GM23338 (cell line): ENCODE measurements at regions not wholly inside any gene's neighbourhood (a gene's known extent, or its start where the extent isn't known, plus 50 kb on each side); places are given as distances from the start of the nearest gene placed in this dataset.
"Not testable (repeated sequence)": the region's sequence is repeated elsewhere in the genome, so short reads cannot be mapped to it uniquely, and the experiment has no call there.

Source experiments
- ATAC-seq: fragments of 200-7000 bp; cut with Tn5 transposase; 3 replicates; pipeline ENCODE4 v1.9.1; 2020
- DNase-seq: peaks from one replicate; pipeline ENCODE4 v3.0.0-alpha.2; 2015; ENCODE audit warnings: low spot score
- H2AFZ ChIP-seq: fragments of 200-600 bp; sonication (generic); 2 replicates; pipeline ENCODE4 v1.8.0; 2016; ENCODE audit warnings: antibody characterized with exemption, mild to moderate bottlenecking, moderate library complexity
- H3F3A ChIP-seq: fragments of 200-600 bp; sonication (generic); replicated peaks from 2 replicates; pipeline ENCODE4 v1.8.0; 2017; ENCODE audit warnings: antibody characterized with exemption, mixed run types, low read depth
- H3K27ac ChIP-seq: fragments of 200-600 bp; sonication (generic); 2 replicates; pipeline ENCODE4 v1.6.1; 2016; ENCODE audit warnings: low read depth
- H3K27me3 ChIP-seq: fragments of 200-600 bp; sonication (generic); 2 replicates; pipeline ENCODE4 v1.8.0; 2016; ENCODE audit warnings: mild to moderate bottlenecking, mixed run types, moderate library complexity; ENCODE audit not compliant: insufficient read depth
- H3K36me3 ChIP-seq: fragments of 200-600 bp; sonication (generic); 2 replicates; pipeline ENCODE4 v1.8.0; 2016; ENCODE audit warnings: mild to moderate bottlenecking; ENCODE audit not compliant: insufficient read depth
- H3K4me1 ChIP-seq: fragments of 200-600 bp; sonication (generic); 2 replicates; pipeline ENCODE4 v1.8.0; 2016; ENCODE audit warnings: mild to moderate bottlenecking, moderate library complexity; ENCODE audit not compliant: insufficient read depth
- H3K4me2 ChIP-seq: fragments of 200-600 bp; sonication (generic); 2 replicates; pipeline ENCODE4 v1.7.1; 2017; ENCODE audit warnings: mixed run types
- H3K4me3 ChIP-seq: fragments of 200-600 bp; sonication (generic); 2 replicates; pipeline ENCODE4 v1.6.1; 2016; ENCODE audit warnings: mixed run types
- H3K79me2 ChIP-seq: fragments of 200-600 bp; sonication (generic); replicated peaks from 2 replicates; pipeline ENCODE4 v1.8.0; 2017; ENCODE audit warnings: mild to moderate bottlenecking; ENCODE audit not compliant: insufficient read depth
- H3K9me2 ChIP-seq: fragments of 200-600 bp; sonication (generic); 2 replicates; pipeline ENCODE4 v1.8.0; 2017; ENCODE audit not compliant: insufficient read depth
- H4K20me1 ChIP-seq: fragments of 200-600 bp; sonication (generic); replicated peaks from 2 replicates; pipeline ENCODE4 v1.8.0; 2017; ENCODE audit warnings: mild to moderate bottlenecking; ENCODE audit not compliant: insufficient read depth
- H3K27ac Mint-ChIP-seq: 2 replicates; pipeline ENCODE4 v1.8.0; 2020; ENCODE audit warnings: inconsistent platforms, mild to moderate bottlenecking, moderate library complexity, mixed read lengths
- H3K27me3 Mint-ChIP-seq: 3 replicates; pipeline ENCODE4 v1.8.0; 2022; ENCODE audit warnings: low read depth, mild to moderate bottlenecking, moderate library complexity, mixed read lengths, inconsistent platforms; ENCODE audit not compliant: insufficient read depth, poor library complexity
- H3K36me3 Mint-ChIP-seq: 3 replicates; pipeline ENCODE4 v1.8.0; 2021; ENCODE audit warnings: low read depth, mild to moderate bottlenecking, inconsistent platforms, moderate library complexity, mixed read lengths
- H3K4me1 Mint-ChIP-seq: 3 replicates; pipeline ENCODE4 v1.8.0; 2020; ENCODE audit warnings: mild to moderate bottlenecking, inconsistent platforms, mixed read lengths
- H3K4me3 Mint-ChIP-seq: 3 replicates; pipeline ENCODE4 v1.8.0; 2021; ENCODE audit warnings: moderate library complexity, mild to moderate bottlenecking, inconsistent platforms, mixed read lengths
- H3K9me3 Mint-ChIP-seq: 3 replicates; pipeline ENCODE4 v1.8.0; 2020; ENCODE audit warnings: moderate library complexity, mild to moderate bottlenecking, inconsistent platforms, mixed read lengths

GRCh38 chr17:21848510-21848909 is 156.2 kb downstream of the KCNJ18 start:
- not testable (repeated sequence) for H3K36me3 ChIP-seq, H3K4me3 Mint-ChIP-seq, H3K27me3 Mint-ChIP-seq, DNase-seq, ATAC-seq, H3K4me1 Mint-ChIP-seq, H3K9me2 ChIP-seq, H3K27ac Mint-ChIP-seq, H3K27me3 ChIP-seq, H3K4me2 ChIP-seq, H2AFZ ChIP-seq, H3K4me3 ChIP-seq, H3F3A ChIP-seq, H3K79me2 ChIP-seq, H4K20me1 ChIP-seq, H3K27ac ChIP-seq, H3K4me1 ChIP-seq
- peaks cover 28% of the 10 kb centered on the region for H3K36me3 Mint-ChIP-seq
- peaks cover 19% of the 10 kb centered on the region; the same call in 2 of the 3 replicates for H3K9me3 Mint-ChIP-seq

- ATAC-seq, H3K4me1 Mint-ChIP-seq: not testable (repeated sequence)
- H3K9me3 Mint-ChIP-seq = peaks cover 19% of the 10 kb centered on the region; the same call in 2 of the 3 replicates
Measured at GRCh38 chr17:21849030-21849429, 156.7 kb downstream of the KCNJ18 start.

GRCh38 chr17:21850614-21851013 is 158.3 kb downstream of the KCNJ18 start:
- not testable (repeated sequence) for H3K27me3 ChIP-seq

More at GRCh38 chr17:21849030-21849429, 156.7 kb downstream of the KCNJ18 start:
- not testable (repeated sequence) for H3K4me1 ChIP-seq, H3F3A ChIP-seq, H3K27ac Mint-ChIP-seq, H3K4me3 Mint-ChIP-seq, H3K9me2 ChIP-seq, H3K79me2 ChIP-seq, H2AFZ ChIP-seq, H4K20me1 ChIP-seq, H3K27me3 ChIP-seq, H3K27me3 Mint-ChIP-seq, H3K4me3 ChIP-seq, DNase-seq, H3K4me2 ChIP-seq, H3K36me3 ChIP-seq, H3K27ac ChIP-seq
- H3K36me3 Mint-ChIP-seq = peaks cover 28% of the 10 kb centered on the region

More at GRCh38 chr17:21850614-21851013, 158.3 kb downstream of the KCNJ18 start:
- H3K9me3 Mint-ChIP-seq, H3K4me1 ChIP-seq, H3K27me3 Mint-ChIP-seq, H2AFZ ChIP-seq, H3K4me2 ChIP-seq, H3K27ac ChIP-seq, DNase-seq, H3K4me3 Mint-ChIP-seq, H3K4me3 ChIP-seq, H3K79me2 ChIP-seq, ATAC-seq, H3K36me3 ChIP-seq, H3K27ac Mint-ChIP-seq, H3K9me2 ChIP-seq, H4K20me1 ChIP-seq, H3K4me1 Mint-ChIP-seq, H3F3A ChIP-seq: not testable (repeated sequence)
- H3K36me3 Mint-ChIP-seq = peaks cover 20% of the 10 kb centered on the region
